H9 (cell line): ENCODE measurements at regions not wholly inside any gene's neighbourhood (a gene's known extent, or its start where the extent isn't known, plus 50 kb on each side); places are given as distances from the start of the nearest gene placed in this dataset.
A peak's percentile ranks its signal among the peaks of the same experiment; 100 is the strongest.

Experiments used
- DNase-seq: peaks from one replicate; pipeline ENCODE4 v3.0.0-alpha.2; 2017
- H2AFZ ChIP-seq: one replicate; pipeline ENCODE4 v1.6.1; 2013; ENCODE audit warnings: mild to moderate bottlenecking, low read length, control low read depth, moderate library complexity
- H2AK5ac ChIP-seq: 2 replicates; pipeline ENCODE4 v1.6.1; 2013; ENCODE audit warnings: low read length, control low read depth, mixed read lengths; ENCODE audit not compliant: insufficient read length
- H2BK120ac ChIP-seq: one replicate; pipeline ENCODE4 v1.6.1; 2013; ENCODE audit warnings: low read depth, mild to moderate bottlenecking, low read length, control low read depth, inconsistent platforms; ENCODE audit not compliant: poor library complexity, severe bottlenecking
- H2BK12ac ChIP-seq: 2 replicates; pipeline ENCODE4 v1.6.1; 2013; ENCODE audit warnings: low read length, control low read depth, mixed read lengths, low read depth; ENCODE audit not compliant: insufficient read length
- H2BK15ac ChIP-seq: 2 replicates; pipeline ENCODE4 v1.6.1; 2013; ENCODE audit warnings: low read depth, low read length, control low read depth
- H2BK20ac ChIP-seq: one replicate; pipeline ENCODE4 v1.6.1; 2013; ENCODE audit warnings: low read depth, mild to moderate bottlenecking, low read length, control low read depth, inconsistent platforms; ENCODE audit not compliant: poor library complexity, severe bottlenecking
- H2BK5ac ChIP-seq: 2 replicates; pipeline ENCODE4 v1.6.1; 2013; ENCODE audit warnings: low read length, control low read depth, mixed read lengths; ENCODE audit not compliant: insufficient read length
- H3K14ac ChIP-seq: 2 replicates; pipeline ENCODE4 v1.6.1; 2013; ENCODE audit warnings: low read length, control low read depth; ENCODE audit not compliant: insufficient read depth
- H3K18ac ChIP-seq: 2 replicates; pipeline ENCODE4 v1.6.1; 2013; ENCODE audit warnings: low read depth, mild to moderate bottlenecking, mixed read lengths, low read length, control low read depth; ENCODE audit not compliant: insufficient read length
- H3K23ac ChIP-seq: 2 replicates; pipeline ENCODE4 v1.6.1; 2013; ENCODE audit warnings: low read length, control low read depth, mixed read lengths, low read depth; ENCODE audit not compliant: insufficient read length
- H3K23me2 ChIP-seq: 2 replicates; pipeline ENCODE4 v1.6.1; 2013; ENCODE audit warnings: low read depth, mild to moderate bottlenecking, mixed read lengths, low read length, control low read depth; ENCODE audit not compliant: insufficient read length, poor library complexity, severe bottlenecking
- H3K27ac ChIP-seq: 2 replicates; pipeline ENCODE4 v1.5.1; 2013; ENCODE audit warnings: low read length, control low read depth, mixed read lengths, low read depth; ENCODE audit not compliant: insufficient read length
- H3K27me3 ChIP-seq: 2 replicates; pipeline ENCODE4 v1.6.1; 2013; ENCODE audit warnings: low read length, control low read depth, inconsistent platforms; ENCODE audit not compliant: insufficient read depth
- H3K4ac ChIP-seq: 2 replicates; pipeline ENCODE4 v1.6.1; 2013; ENCODE audit warnings: low read depth, mild to moderate bottlenecking, control low read depth, inconsistent platforms, low read length, moderate library complexity
- H3K4me1 ChIP-seq: 2 replicates; pipeline ENCODE4 v1.6.1; 2013; ENCODE audit warnings: low read length, control low read depth, inconsistent platforms; ENCODE audit not compliant: insufficient read depth
- H3K4me2 ChIP-seq: 2 replicates; pipeline ENCODE4 v1.6.1; 2013; ENCODE audit warnings: low read length, control low read depth, mixed read lengths; ENCODE audit not compliant: insufficient read length, insufficient read depth
- H3K56ac ChIP-seq: 2 replicates; pipeline ENCODE4 v1.6.1; 2013; ENCODE audit warnings: low read depth, mild to moderate bottlenecking, mixed read lengths, low read length, control low read depth; ENCODE audit not compliant: insufficient read length
- H3K79me1 ChIP-seq: 2 replicates; pipeline ENCODE4 v1.6.1; 2013; ENCODE audit warnings: low read depth, mild to moderate bottlenecking, moderate library complexity, low read length, control low read depth, inconsistent platforms; ENCODE audit not compliant: insufficient read depth, poor library complexity, severe bottlenecking
- H3K79me2 ChIP-seq: 2 replicates; pipeline ENCODE4 v1.6.1; 2013; ENCODE audit warnings: low read length, control low read depth, inconsistent platforms; ENCODE audit not compliant: insufficient read depth
- H3K9ac ChIP-seq: 2 replicates; pipeline ENCODE4 v1.6.1; 2013; ENCODE audit warnings: low read length, control low read depth, mixed read lengths; ENCODE audit not compliant: insufficient read length; ENCODE audit errors: extremely low read depth
- H3K9me3 ChIP-seq: one replicate; pipeline ENCODE4 v1.6.1; 2013; ENCODE audit warnings: low read depth, low read length, inconsistent platforms; ENCODE audit not compliant: control insufficient read depth
- H3T11ph ChIP-seq: one replicate; pipeline ENCODE4 v1.6.1; 2013; ENCODE audit warnings: mild to moderate bottlenecking, low read length, control low read depth, inconsistent platforms
- H4K20me1 ChIP-seq: one replicate; pipeline ENCODE4 v1.6.1; 2013; ENCODE audit not compliant: control insufficient read depth, insufficient read length, insufficient read depth
- H4K5ac ChIP-seq: 2 replicates; pipeline ENCODE4 v1.6.1; 2013; ENCODE audit warnings: low read depth, mild to moderate bottlenecking, mixed read lengths, low read length, control low read depth; ENCODE audit not compliant: insufficient read length
- H4K8ac ChIP-seq: replicated peaks from 2 replicates; pipeline ENCODE4 v1.6.1; 2013; ENCODE audit warnings: low read length, control low read depth, mixed read lengths, low read depth; ENCODE audit not compliant: insufficient read length
- H4K91ac ChIP-seq: 2 replicates; pipeline ENCODE4 v1.6.1; 2013; ENCODE audit warnings: low read depth, mild to moderate bottlenecking, moderate library complexity, mixed read lengths, low read length, control low read depth; ENCODE audit not compliant: insufficient read length
- H3K27ac Mint-ChIP-seq, 3 experiments: 2 replicates in 2 of 3; 3 replicates in 1 of 3; pipeline ENCODE4 v1.8.0; 2020 to 2021; ENCODE audit warnings: mixed read lengths in 3 of 3, mild to moderate bottlenecking in 1 of 3, moderate library complexity in 1 of 3
- H3K27me3 Mint-ChIP-seq: 2 replicates; pipeline ENCODE4 v1.8.0; 2021; ENCODE audit warnings: low read depth, mild to moderate bottlenecking, moderate library complexity, mixed read lengths
- H3K36me3 Mint-ChIP-seq, 3 experiments: 2 replicates in 2 of 3; 3 replicates in 1 of 3; pipeline ENCODE4 v1.8.0; 2020 to 2021; ENCODE audit warnings: low read depth in 3 of 3, mixed read lengths in 3 of 3; ENCODE audit not compliant: insufficient read depth in 1 of 3
- H3K4me1 Mint-ChIP-seq, 2 experiments: 2 replicates each; pipeline ENCODE4 v1.8.0; 2020; ENCODE audit warnings: mixed read lengths in 2 of 2
- H3K4me3 Mint-ChIP-seq, 2 experiments: 2 replicates in 1 of 2; 3 replicates in 1 of 2; pipeline ENCODE4 v1.8.0; 2020 to 2021; ENCODE audit warnings: mild to moderate bottlenecking in 2 of 2, mixed read lengths in 2 of 2, moderate library complexity in 1 of 2
- H3K9me3 Mint-ChIP-seq, 2 experiments: 2 replicates in 1 of 2; 3 replicates in 1 of 2; pipeline ENCODE4 v1.8.0; 2020; ENCODE audit warnings: mild to moderate bottlenecking in 2 of 2, mixed read lengths in 2 of 2, moderate library complexity in 1 of 2
- CTCF ChIP-seq: fragments of 200-600 bp; sonication (generic); conservative IDR thresholded peaks from 3 replicates; pipeline ENCODE4 v1.8.0; 2021; ENCODE audit warnings: antibody characterized with exemption, mild to moderate bottlenecking
- WGBS: extraction: QIAGEN DNeasy Blood & Tissue Kit; methylation state at CpG from one replicate; pipeline ENCODE4 v1.1.7; 2013; ENCODE audit warnings: missing lambda C conversion rate, low lambda C conversion rate, mixed read lengths; ENCODE audit not compliant: insufficient read length; ENCODE audit errors: extremely low coverage; 5-methylcytosine and 5-hydroxymethylcytosine counted together

GRCh38 chr16:72501739-72502593, 330.0 kb upstream of the PMFBP1 start:
- no peak overlapping the region for H2AK5ac ChIP-seq
- no peak overlapping the region for H3K4me2 ChIP-seq
- Mint-ChIP-seq H3K4me1 (peaks cover 4 to 5% of the 10 kb centered on the region in 2 experiments; a peak in 2 of 4 replicates), H3K36me3 (0 out of 7 replicates have a peak, but pooled peaks cover 0 to under 1% (median 0%) of the 10 kb centered on the region in 3 experiments), H3K9me3 (peaks cover 0 to 1% of the 10 kb centered on the region in 2 experiments; a peak in 1 of 5 replicates), H3K27ac (no peak overlapping the region), H3K27me3 (no peaks in the 10 kb centered on the region), H3K4me3 (no peak overlapping the region)
- H3K23me2 ChIP-seq: no peaks in the 10 kb centered on the region
- no peak overlapping the region for H2AFZ ChIP-seq
- TF ChIP-seq CTCF: peak; percentile 89
- no peaks in the 10 kb centered on the region for H3K4me1 ChIP-seq
- H3K79me2 ChIP-seq: no peaks in the 10 kb centered on the region
- no peak overlapping the region for H3K27ac ChIP-seq
- H3K9ac ChIP-seq: no peak overlapping the region
- no peaks in the 10 kb centered on the region for H3K27me3 ChIP-seq
- DNase-seq: peak; percentile 43
- H4K5ac ChIP-seq: no peak overlapping the region
- no peak overlapping the region for H2BK20ac ChIP-seq
- no peak overlapping the region for H2BK5ac ChIP-seq
- WGBS: no CpG with 5 or more reads among the region's 3 CpGs
- H3K79me1 ChIP-seq: no peaks in the 10 kb centered on the region
- H4K20me1 ChIP-seq: no peaks in the 10 kb centered on the region
- H2BK120ac ChIP-seq: no peak overlapping the region
- no peak overlapping the region for H3K56ac ChIP-seq
- H2BK12ac ChIP-seq: no peak overlapping the region
- H4K8ac ChIP-seq: no peak overlapping the region
- H3K9me3 ChIP-seq: no peaks in the 10 kb centered on the region
- H3K18ac ChIP-seq: no peak overlapping the region
- no peak overlapping the region for H2BK15ac ChIP-seq
- H3K23ac ChIP-seq: no peak overlapping the region
- H4K91ac ChIP-seq: no peak overlapping the region
- no peak overlapping the region for H3K4ac ChIP-seq
- no peak overlapping the region for H3T11ph ChIP-seq
- no peak overlapping the region for H3K14ac ChIP-seq
